A549 (cell line): ENCODE measurements at regions not wholly inside any gene's neighbourhood (a gene's known extent, or its start where the extent isn't known, plus 50 kb on each side); places are given as distances from the start of the nearest gene placed in this dataset.

Source experiments
- BCL3 ChIP-seq: fragments of >200 bp; sonication (Bioruptor Twin); formaldehyde crosslinking; IDR thresholded peaks from 3 replicates; pipeline ENCODE4 v1.6.1; 2016
- BHLHE40 ChIP-seq: IDR thresholded peaks from 2 replicates; pipeline ENCODE4 v1.6.1; 2012; ENCODE audit warnings: low read depth, low read length, inconsistent platforms
- CTCF ChIP-seq: fragments of >200 bp; sonication (Bioruptor Twin); formaldehyde crosslinking; IDR thresholded peaks from 3 replicates; pipeline ENCODE4 v1.5.1; 2016
- JUN ChIP-seq, 2 experiments: fragments of >200 bp; sonication (Bioruptor Twin); formaldehyde crosslinking; IDR thresholded peaks; 2 replicates in 1 of 2; 3 replicates in 1 of 2; pipeline ENCODE4 v1.6.1; 2016 to 2017
- MAX ChIP-seq: IDR thresholded peaks from 2 replicates; pipeline ENCODE4 v1.6.1; 2012
- NFE2L2 ChIP-seq: fragments of 150-350 bp; conservative IDR thresholded peaks from 2 replicates; pipeline ENCODE4 v1.6.1; 2014; ENCODE audit warnings: low read length
- NR3C1 ChIP-seq: fragments of >200 bp; sonication (Bioruptor Twin); formaldehyde crosslinking; IDR thresholded peaks from 3 replicates; pipeline ENCODE4 v1.6.1; 2017
- POLR2A ChIP-seq: IDR thresholded peaks from 2 replicates; pipeline ENCODE4 v1.6.1; 2012; ENCODE audit warnings: mild to moderate bottlenecking, low read length
- POLR2AphosphoS2 ChIP-seq: conservative IDR thresholded peaks from 2 replicates; pipeline ENCODE4 v1.6.1; 2012; ENCODE audit warnings: low read length, improper control_type of control experiment, inconsistent platforms
- ZNF302 ChIP-seq: fragments of 250-450 bp; sonication (Bioruptor Pico); IDR thresholded peaks from 2 replicates; pipeline ENCODE4 v1.9.0; 2021; ENCODE audit warnings: inconsistent platforms, mild to moderate bottlenecking, moderate library complexity

GRCh38 chr13:34421858-34422475 is 520.1 kb upstream of the NBEA start:
- TF ChIP-seq CTCF, result no peak
- no peak for TF ChIP-seq BHLHE40
- no peak for TF ChIP-seq POLR2A
- TF ChIP-seq NFE2L2, result no peak
- TF ChIP-seq ZNF302, result no peak
- no peak for TF ChIP-seq MAX
- no peak for TF ChIP-seq POLR2AphosphoS2
- no peak for TF ChIP-seq NR3C1
- no peak for TF ChIP-seq BCL3
- no peak for TF ChIP-seq JUN (IDR thresholded peaks at IDR 0.05)
